GM21717 (cell line): ENCODE measurements at regions not wholly inside any gene's neighbourhood (a gene's known extent, or its start where the extent isn't known, plus 50 kb on each side); places are given as distances from the start of the nearest gene placed in this dataset.
A peak's percentile ranks its signal among the peaks of the same experiment; 100 is the strongest.

ENCODE experiments used
- ATAC-seq: cut with Tn5 transposase; IDR thresholded peaks from one replicate; pipeline ENCODE4 v1.9.1; 2021; ENCODE audit warnings: mild to moderate bottlenecking, moderate library complexity; ENCODE audit not compliant: unreplicated experiment

- no peak for ATAC-seq
Observed at GRCh38 chr2:38174131-38174530, 98.2 kb upstream of the CYP1B1 start.

- ATAC-seq = no peak
Observed at GRCh38 chr2:38173683-38174082, 97.7 kb upstream of the CYP1B1 start.

- no peak for ATAC-seq
Observed at GRCh38 chr2:38171208-38171855, 95.4 kb upstream of the CYP1B1 start.

- no peak for ATAC-seq
Observed at GRCh38 chr2:38170733-38171132, 94.8 kb upstream of the CYP1B1 start.

GRCh38 chr2:38170067-38170466, 94.1 kb upstream of the CYP1B1 start:
- ATAC-seq = no peak

- ATAC-seq = no peak
Observed at GRCh38 chr2:38168710-38169480, 92.9 kb upstream of the CYP1B1 start.

- no peak for ATAC-seq
Observed at GRCh38 chr2:38167968-38168350, 92.0 kb upstream of the CYP1B1 start.

GRCh38 chr2:38165698-38166097, 89.7 kb upstream of the CYP1B1 start:
- no peak for ATAC-seq

- peak; percentile 83 for ATAC-seq
Observed at GRCh38 chr2:38164881-38165280, 88.9 kb upstream of the CYP1B1 start.

- no peak for ATAC-seq
Observed at GRCh38 chr2:38163579-38163978, 87.6 kb upstream of the CYP1B1 start.

GRCh38 chr2:38163006-38163405, 87.1 kb upstream of the CYP1B1 start:
- no peak for ATAC-seq

GRCh38 chr2:38160516-38160915, 84.6 kb upstream of the CYP1B1 start:
- no peak for ATAC-seq

GRCh38 chr2:38159597-38159996, 83.6 kb upstream of the CYP1B1 start:
- ATAC-seq = no peak

- ATAC-seq = no peak
Observed at GRCh38 chr2:38159191-38159590, 83.2 kb upstream of the CYP1B1 start.

GRCh38 chr2:38158378-38159118, 82.6 kb upstream of the CYP1B1 start:
- no peak for ATAC-seq

GRCh38 chr2:38156436-38156835, 80.5 kb upstream of the CYP1B1 start:
- no peak for ATAC-seq

- no peak for ATAC-seq
Observed at GRCh38 chr2:38155015-38155414, 79.1 kb upstream of the CYP1B1 start.

GRCh38 chr2:38154395-38154794, 78.4 kb upstream of the CYP1B1 start:
- no peak for ATAC-seq

GRCh38 chr2:38153476-38154135, 77.7 kb upstream of the CYP1B1 start:
- ATAC-seq = no peak

GRCh38 chr2:38152913-38153312, 77.0 kb upstream of the CYP1B1 start:
- no peak for ATAC-seq

- ATAC-seq = no peak
Observed at GRCh38 chr2:38152035-38152434, 76.1 kb upstream of the CYP1B1 start.
